ENCODE measurements at regions not wholly inside any gene's neighbourhood (a gene's known extent, or its start where the extent isn't known, plus 50 kb on each side); places are given as distances from the start of the nearest gene placed in this dataset.

GRCh38 chr2:7609974-7610373 lies 692.8 kb downstream of the RNF144A start:
- H3K4me2 ChIP-seq: no peak overlapping the region
- Mint-ChIP-seq H3K9me3 (no peaks in the 10 kb centered on the region), H3K4me3 (no peak overlapping the region)

GRCh38 chr2:7611750-7612149 lies 694.5 kb downstream of the RNF144A start:
- no peak overlapping the region for H2AFZ ChIP-seq (replicated peaks)
- H3K79me2 ChIP-seq (ENCODE audit: low read depth): no peaks in the 10 kb centered on the region
- H3K9ac ChIP-seq: no peak overlapping the region
- H3K27ac ChIP-seq: no peak overlapping the region
- no peak for DNase-seq (ENCODE audit: low spot score)
- H3K36me3 Mint-ChIP-seq: no peaks in the 10 kb centered on the region
- peaks cover 4% of the 10 kb centered on the region for H3F3A ChIP-seq (ENCODE audit: low read depth)
- peaks cover 26% of the 10 kb centered on the region for H3K4me1 Mint-ChIP-seq
- H3K27me3 ChIP-seq: no peaks in the 10 kb centered on the region
- no peak overlapping the region for H3K4me2 ChIP-seq
- TF ChIP-seq EZH2phosphoT487 (IDR thresholded peaks at IDR 0.05) (no peak), CTCF (IDR thresholded peaks at IDR 0.05) (no peak), EZH2 (IDR thresholded peaks at IDR 0.05) (no peak)
- peaks cover 2% of the 10 kb centered on the region for H3K27me3 Mint-ChIP-seq (ENCODE audit: insufficient read depth, low read depth)
- no peak overlapping the region for H3K4me3 ChIP-seq
- H3K4me3 Mint-ChIP-seq: no peak overlapping the region
- peaks cover 10% of the 10 kb centered on the region for H3K4me1 ChIP-seq
- H3K27ac Mint-ChIP-seq: peak overlapping the region; percentile 1
- H3K9me3 ChIP-seq (ENCODE audit: low read depth): no peaks in the 10 kb centered on the region
- no peaks in the 10 kb centered on the region for H4K20me1 ChIP-seq (ENCODE audit: low read depth)
- no peaks in the 10 kb centered on the region for H3K9me3 Mint-ChIP-seq
- no peaks in the 10 kb centered on the region for H3K36me3 ChIP-seq

More at GRCh38 chr2:7609974-7610373, 692.8 kb downstream of the RNF144A start:
- no peak overlapping the region for H3K4me3 ChIP-seq
- H3K27ac ChIP-seq: no peak overlapping the region
- no peaks in the 10 kb centered on the region for H3K79me2 ChIP-seq (ENCODE audit: low read depth)
- H3K4me1 ChIP-seq: peaks cover 10% of the 10 kb centered on the region
- no peaks in the 10 kb centered on the region for H3K36me3 Mint-ChIP-seq
- no peak for DNase-seq (ENCODE audit: low spot score)
- H3K36me3 ChIP-seq: no peaks in the 10 kb centered on the region
- H3K27me3 ChIP-seq: no peaks in the 10 kb centered on the region
- H2AFZ ChIP-seq (replicated peaks): no peak overlapping the region
- H3K9ac ChIP-seq: no peak overlapping the region
- H3K9me3 ChIP-seq (ENCODE audit: low read depth): no peaks in the 10 kb centered on the region
- H3K4me1 Mint-ChIP-seq: peaks cover 23% of the 10 kb centered on the region
- H3F3A ChIP-seq (ENCODE audit: low read depth): peaks cover 4% of the 10 kb centered on the region
- H3K27me3 Mint-ChIP-seq (ENCODE audit: insufficient read depth, low read depth): peaks cover 2% of the 10 kb centered on the region
- TF ChIP-seq EZH2 (IDR thresholded peaks at IDR 0.05) (no peak), CTCF (IDR thresholded peaks at IDR 0.05) (no peak), EZH2phosphoT487 (IDR thresholded peaks at IDR 0.05) (no peak)
- H3K27ac Mint-ChIP-seq: peak overlapping the region; percentile 34
- no peaks in the 10 kb centered on the region for H4K20me1 ChIP-seq (ENCODE audit: low read depth)

GRCh38 chr2:7612969-7613368 lies 695.8 kb downstream of the RNF144A start:
- Histone ChIP-seq H3K27ac (no peak overlapping the region), H3K4me1 (no peaks in the 10 kb centered on the region), H4K20me1 (ENCODE audit: low read depth) (no peaks in the 10 kb centered on the region), H3K36me3 (no peaks in the 10 kb centered on the region), H3K9ac (no peak overlapping the region), H3K27me3 (no peaks in the 10 kb centered on the region), H2AFZ (replicated peaks) (no peak overlapping the region), H3K79me2 (ENCODE audit: low read depth) (no peaks in the 10 kb centered on the region), H3F3A (ENCODE audit: low read depth) (no peaks in the 10 kb centered on the region), H3K4me2 (no peak overlapping the region), H3K9me3 (ENCODE audit: low read depth) (no peaks in the 10 kb centered on the region), H3K4me3 (no peak overlapping the region)
- H3K4me1 Mint-ChIP-seq: peaks cover 32% of the 10 kb centered on the region
- H3K4me3 Mint-ChIP-seq: no peak overlapping the region
- no peak for TF ChIP-seq EZH2phosphoT487 (IDR thresholded peaks at IDR 0.05)
- TF ChIP-seq CTCF (IDR thresholded peaks at IDR 0.05): no peak
- no peak for TF ChIP-seq EZH2 (IDR thresholded peaks at IDR 0.05)
- H3K27me3 Mint-ChIP-seq (ENCODE audit: insufficient read depth, low read depth): peaks cover 2% of the 10 kb centered on the region
- H3K27ac Mint-ChIP-seq: no peak overlapping the region
- DNase-seq (ENCODE audit: low spot score): no peak
- no peaks in the 10 kb centered on the region for H3K36me3 Mint-ChIP-seq
- H3K9me3 Mint-ChIP-seq: no peaks in the 10 kb centered on the region
